Activated CD4-positive, alpha-beta T cell treated with anti-CD3 and anti-CD28 coated beads for 36 hours (primary cell): ENCODE measurements at regions not wholly inside any gene's neighbourhood (a gene's known extent, or its start where the extent isn't known, plus 50 kb on each side); places are given as distances from the start of the nearest gene placed in this dataset.

ENCODE experiments used
- ATAC-seq: fragments of 200-7000 bp; cut with Tn5 transposase; one replicate; pipeline ENCODE4 v1.10.0; 2021; ENCODE audit warnings: mild to moderate bottlenecking, moderate library complexity
- CTCF ChIA-PET: fragments of 350-600 bp; sonication (Branson Sonifier 250); formaldehyde crosslinking; loops from one replicate; lab custom pipeline; 2021; ENCODE audit warnings: antibody characterized with exemption; lab: Charles Lee
- POLR2A ChIA-PET: fragments of 350-600 bp; sonication (Branson Sonifier 250); formaldehyde crosslinking; loops from one replicate; lab custom pipeline; 2021; ENCODE audit warnings: antibody characterized with exemption, inconsistent platforms; lab: Charles Lee
- DNase-seq: peaks from one replicate; pipeline ENCODE4 v3.0.0-alpha.2; 2020
- H3K27ac Mint-ChIP-seq: one replicate; pipeline ENCODE4 v1.8.0; 2021; ENCODE audit warnings: mixed read lengths
- H3K27me3 Mint-ChIP-seq: one replicate; pipeline ENCODE4 v1.8.0; 2021; ENCODE audit warnings: mixed read lengths
- H3K36me3 Mint-ChIP-seq: one replicate; pipeline ENCODE4 v1.8.0; 2021; ENCODE audit warnings: low read depth, mixed read lengths
- H3K4me1 Mint-ChIP-seq: one replicate; pipeline ENCODE4 v1.8.0; 2021; ENCODE audit warnings: mixed read lengths
- H3K4me3 Mint-ChIP-seq: one replicate; pipeline ENCODE4 v1.8.0; 2021; ENCODE audit warnings: mild to moderate bottlenecking, moderate library complexity, mixed read lengths
- H3K9me3 Mint-ChIP-seq: one replicate; pipeline ENCODE4 v1.8.0; 2021; ENCODE audit warnings: low read depth, mixed read lengths
- intact Hi-C, 2 experiments: fragments of 100-400 bp; cut with DNase I in 1 of 2; cut with micrococcal nuclease in 1 of 2; formaldehyde crosslinking; loops; one replicate each; pipeline versions ENCODE4 v1.14.2 to v1.15.1; 2022 to 2024; cut with DNase I, micrococcal nuclease

- intact Hi-C loops, result loop anchor here (1.0 to 10.0 kb wide), 8 partner anchors 95 to 415 kb away; no protein-coding TSS in a partner anchor
- CTCF ChIA-PET, result interaction anchor here (0.7 to 5.5 kb wide), 63 partner anchors 9 to 520 kb away, joined by 3 to 120 read pairs (median 5); partner anchors contain the start of gene WSB1
Observed at GRCh38 chr17:27236717-27237315, 57.1 kb upstream of the WSB1 start.

GRCh38 chr17:27237890-27238289, 56.0 kb upstream of the WSB1 start:
- Mint-ChIP-seq H3K4me1 (peaks cover 16% of the 10 kb centered on the region), H3K27me3 (no peaks in the 10 kb centered on the region), H3K27ac (no peak overlapping the region), H3K9me3 (no peaks in the 10 kb centered on the region), H3K36me3 (no peaks in the 10 kb centered on the region), H3K4me3 (no peak overlapping the region)
- no peak for ATAC-seq
- no peak for DNase-seq
- ChIA-PET CTCF (interaction anchor here (0.7 to 5.5 kb wide), 20 partner anchors 13 to 413 kb away, joined by 3 to 120 read pairs (median 8); partner anchors contain the start of gene WSB1), POLR2A (interaction anchor here (0.7 to 1.6 kb wide), 3 partner anchors 59 to 117 kb away, joined by 3 to 4 read pairs (median 4); no protein-coding TSS in a partner anchor)
- intact Hi-C loops, result loop anchor here (2.0 to 10.0 kb wide), 4 partner anchors 57 to 414 kb away; partner anchors contain the start of gene WSB1 (in 1 of the 2)

More at GRCh38 chr17:27236717-27237315, 57.1 kb upstream of the WSB1 start:
- no peaks in the 10 kb centered on the region for H3K27me3 Mint-ChIP-seq
- no peak overlapping the region for H3K4me3 Mint-ChIP-seq
- ATAC-seq (no peak), DNase-seq (peak; percentile 87)
- H3K4me1 Mint-ChIP-seq, result peaks cover 15% of the 10 kb centered on the region
- no peaks in the 10 kb centered on the region for H3K9me3 Mint-ChIP-seq
- POLR2A ChIA-PET, result interaction anchor here (1.1 to 1.5 kb wide), 3 partner anchors 58 to 118 kb away, joined by 3 to 9 read pairs (median 4); partner anchors contain the start of gene WSB1
- H3K36me3 Mint-ChIP-seq, result no peaks in the 10 kb centered on the region
- H3K27ac Mint-ChIP-seq, result no peak overlapping the region

- intact Hi-C loops, result loop anchor here (1.0 to 10.0 kb wide), 5 partner anchors 55 to 413 kb away; partner anchors contain the start of gene WSB1 (in 2 of the 2)
- ChIA-PET CTCF (interaction anchor here (0.6 to 5.5 kb wide), 11 partner anchors 11 to 554 kb away, joined by 3 to 120 read pairs (median 4); partner anchors contain the start of gene WSB1), POLR2A (interaction anchor here (0.6 to 1.6 kb wide), 2 partner anchors 11 to 94 kb away, joined by 3 to 4 read pairs; no protein-coding TSS in a partner anchor)
- no peak overlapping the region for H3K27ac Mint-ChIP-seq
- H3K4me3 Mint-ChIP-seq, result no peak overlapping the region
- peak; percentile 63 for DNase-seq
- H3K27me3 Mint-ChIP-seq, result no peaks in the 10 kb centered on the region
- no peaks in the 10 kb centered on the region for H3K9me3 Mint-ChIP-seq
- H3K36me3 Mint-ChIP-seq, result no peaks in the 10 kb centered on the region
- ATAC-seq, result peak; percentile 93
- H3K4me1 Mint-ChIP-seq, result peaks cover 16% of the 10 kb centered on the region
Observed at GRCh38 chr17:27239046-27239445, 54.9 kb upstream of the WSB1 start.

GRCh38 chr17:27239584-27239983, 54.3 kb upstream of the WSB1 start:
- peaks cover under 1% of the 10 kb centered on the region for H3K27me3 Mint-ChIP-seq
- no peak for DNase-seq
- no peaks in the 10 kb centered on the region for H3K9me3 Mint-ChIP-seq
- H3K36me3 Mint-ChIP-seq, result no peaks in the 10 kb centered on the region
- POLR2A ChIA-PET, result interaction anchor here (0.6 kb wide), 1 partner anchor 10 kb away, joined by 3 read pairs; no protein-coding TSS in a partner anchor
- no peak for ATAC-seq
- no peak overlapping the region for H3K27ac Mint-ChIP-seq
- CTCF ChIA-PET, result interaction anchor here (0.6 to 5.5 kb wide), 9 partner anchors 10 to 553 kb away, joined by 3 to 120 read pairs (median 4); partner anchors contain the start of gene WSB1
- H3K4me3 Mint-ChIP-seq, result no peak overlapping the region
- intact Hi-C loops, result loop anchor here (1.0 to 10.0 kb wide), 5 partner anchors 55 to 413 kb away; partner anchors contain the start of gene WSB1 (in 2 of the 2)
- H3K4me1 Mint-ChIP-seq, result peaks cover 16% of the 10 kb centered on the region

- no peaks in the 10 kb centered on the region for H3K9me3 Mint-ChIP-seq
- ATAC-seq, result no peak
- H3K27me3 Mint-ChIP-seq, result peaks cover 4% of the 10 kb centered on the region
- CTCF ChIA-PET, result interaction anchor here (0.6 to 0.7 kb wide), 2 partner anchors 115 to 139 kb away, joined by 3 read pairs; no protein-coding TSS in a partner anchor
- H3K27ac Mint-ChIP-seq, result no peak overlapping the region
- no peaks in the 10 kb centered on the region for H3K36me3 Mint-ChIP-seq
- H3K4me1 Mint-ChIP-seq, result peaks cover 19% of the 10 kb centered on the region
- POLR2A ChIA-PET, result interaction anchor here (0.7 to 1.0 kb wide), 2 partner anchors 53 to 472 kb away, joined by 3 read pairs; no protein-coding TSS in a partner anchor
- no peak overlapping the region for H3K4me3 Mint-ChIP-seq
- intact Hi-C loops, result no loop called here
- no peak for DNase-seq
Observed at GRCh38 chr17:27240086-27240801, 53.7 kb upstream of the WSB1 start.

GRCh38 chr17:27240802-27241155, 53.1 kb upstream of the WSB1 start:
- H3K9me3 Mint-ChIP-seq, result no peaks in the 10 kb centered on the region
- H3K27ac Mint-ChIP-seq, result no peak overlapping the region
- no peak for ATAC-seq
- DNase-seq, result no peak
- H3K4me3 Mint-ChIP-seq, result no peak overlapping the region
- H3K27me3 Mint-ChIP-seq, result peaks cover 4% of the 10 kb centered on the region
- ChIA-PET CTCF (interaction anchor here (0.9 kb wide), 1 partner anchor 73 kb away, joined by 3 read pairs; no protein-coding TSS in a partner anchor), POLR2A (interaction anchor here (0.6 to 1.0 kb wide), 3 partner anchors 53 to 472 kb away, joined by 3 read pairs; no protein-coding TSS in a partner anchor)
- intact Hi-C loops, result no loop called here
- no peaks in the 10 kb centered on the region for H3K36me3 Mint-ChIP-seq
- H3K4me1 Mint-ChIP-seq, result peaks cover 22% of the 10 kb centered on the region

GRCh38 chr17:27241346-27241946, 52.5 kb upstream of the WSB1 start:
- peaks cover 22% of the 10 kb centered on the region for H3K4me1 Mint-ChIP-seq
- H3K27ac Mint-ChIP-seq, result no peak overlapping the region
- ChIA-PET CTCF (interaction anchor here (0.9 to 1.3 kb wide), 2 partner anchors 74 to 360 kb away, joined by 3 read pairs; no protein-coding TSS in a partner anchor), POLR2A (interaction anchor here (0.6 to 1.0 kb wide), 3 partner anchors 52 to 409 kb away, joined by 3 to 6 read pairs (median 3); no protein-coding TSS in a partner anchor)
- intact Hi-C loops, result no loop called here
- H3K36me3 Mint-ChIP-seq, result no peaks in the 10 kb centered on the region
- DNase-seq, result no peak
- no peak overlapping the region for H3K4me3 Mint-ChIP-seq
- no peak for ATAC-seq
- no peaks in the 10 kb centered on the region for H3K9me3 Mint-ChIP-seq
- H3K27me3 Mint-ChIP-seq, result peaks cover 4% of the 10 kb centered on the region

- CTCF ChIA-PET, result interaction anchor here (0.8 to 1.6 kb wide), 2 partner anchors 90 to 107 kb away, joined by 3 to 6 read pairs; no protein-coding TSS in a partner anchor
- DNase-seq, result no peak
- Mint-ChIP-seq H3K4me1 (peaks cover 22% of the 10 kb centered on the region), H3K27me3 (peaks cover 6% of the 10 kb centered on the region), H3K9me3 (no peaks in the 10 kb centered on the region), H3K4me3 (no peak overlapping the region), H3K27ac (no peak overlapping the region), H3K36me3 (no peaks in the 10 kb centered on the region)
- POLR2A ChIA-PET, result no interaction called here
- intact Hi-C loops, result no loop called here
- no peak for ATAC-seq
Observed at GRCh38 chr17:27242951-27243350, 51.0 kb upstream of the WSB1 start.

GRCh38 chr17:27244011-27244410, 49.9 kb upstream of the WSB1 start:
- Mint-ChIP-seq H3K4me3 (no peak overlapping the region), H3K36me3 (no peaks in the 10 kb centered on the region), H3K4me1 (peaks cover 16% of the 10 kb centered on the region), H3K9me3 (no peaks in the 10 kb centered on the region), H3K27ac (no peak overlapping the region), H3K27me3 (peaks cover 8% of the 10 kb centered on the region)
- DNase-seq, result no peak
- no peak for ATAC-seq
- CTCF ChIA-PET, result interaction anchor here (1.6 to 3.9 kb wide), 3 partner anchors 8 to 106 kb away, joined by 3 to 16 read pairs (median 13); no protein-coding TSS in a partner anchor
- intact Hi-C loops, result loop anchor here in 1 of 2 experiments (2.0 kb wide), 1 partner anchor 357 kb away; no protein-coding TSS in a partner anchor
- POLR2A ChIA-PET, result no interaction called here
